HG03432 (cell line): ENCODE measurements at regions not wholly inside any gene's neighbourhood (a gene's known extent, or its start where the extent isn't known, plus 50 kb on each side); places are given as distances from the start of the nearest gene placed in this dataset.
"Not testable (repeated sequence)": the region's sequence is repeated elsewhere in the genome, so short reads cannot be mapped to it uniquely, and the experiment has no call there.

ENCODE experiments used
- ATAC-seq: cut with Tn5 transposase; IDR thresholded peaks from one replicate; pipeline ENCODE4 v1.9.1; 2021; ENCODE audit warnings: mild to moderate bottlenecking, moderate library complexity; ENCODE audit not compliant: unreplicated experiment

DNA sequence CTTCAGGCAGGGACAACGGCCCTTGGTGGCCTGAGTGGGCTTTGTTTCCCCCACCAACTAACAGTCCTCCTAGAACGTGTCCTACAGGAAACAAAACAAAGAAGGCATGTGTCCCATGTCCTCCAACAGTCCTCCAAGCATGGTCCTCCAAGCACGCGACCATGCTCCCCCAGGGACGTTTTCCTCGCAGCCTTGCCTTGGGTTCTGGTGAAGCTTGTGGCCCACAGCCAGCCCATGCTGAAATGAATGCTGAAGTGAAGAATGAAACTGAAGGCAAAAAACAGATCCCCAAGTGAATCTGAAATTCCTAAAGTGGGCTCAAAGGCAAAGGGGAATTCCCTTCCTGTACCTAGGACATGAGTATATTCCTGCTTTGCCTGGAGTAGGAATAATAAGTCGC is 176.6 kb downstream of the JCAD start:
- no peak for ATAC-seq

DNA sequence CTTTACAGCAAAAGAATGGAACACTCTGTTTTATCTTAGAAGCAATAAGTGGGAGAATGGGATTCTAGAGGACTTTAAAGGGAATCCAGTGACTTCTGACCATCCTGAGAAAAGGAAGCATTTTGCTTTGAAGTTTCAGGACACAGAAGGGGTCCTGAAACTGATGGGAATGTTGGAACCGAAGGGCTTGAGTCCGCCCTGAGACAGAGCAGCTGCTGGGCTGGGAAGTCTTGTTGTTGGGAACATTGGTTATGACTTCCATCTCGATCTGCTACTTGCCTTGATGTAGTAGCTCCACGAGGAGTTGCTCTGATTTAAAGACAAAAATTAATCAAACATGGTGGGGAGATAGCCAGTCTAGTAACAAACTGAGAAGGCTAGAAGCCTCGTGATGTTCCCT is 177.6 kb downstream of the JCAD start:
- no peak for ATAC-seq

DNA sequence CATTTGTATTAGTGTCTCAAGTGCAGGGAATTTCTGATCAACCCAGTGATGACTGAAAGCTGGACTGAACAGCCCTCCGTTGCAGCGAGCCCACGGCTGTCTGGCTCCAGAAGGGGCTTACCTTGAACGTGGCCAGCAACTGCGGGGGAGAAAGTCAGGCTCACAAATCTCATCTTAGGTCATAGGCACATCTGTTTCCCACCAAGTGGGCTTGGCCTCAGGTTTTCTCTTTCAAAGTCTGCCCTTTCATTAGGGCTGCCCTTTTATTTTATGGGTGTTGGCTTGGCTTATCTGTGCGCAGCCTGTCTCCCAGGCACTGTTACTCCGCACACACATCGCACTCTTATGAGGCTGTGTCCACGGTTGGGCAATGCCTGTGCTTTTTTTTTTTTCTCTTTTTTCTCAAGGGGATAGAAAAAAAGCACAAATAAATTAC is 178.0 kb downstream of the JCAD start:
- no peak for ATAC-seq

DNA sequence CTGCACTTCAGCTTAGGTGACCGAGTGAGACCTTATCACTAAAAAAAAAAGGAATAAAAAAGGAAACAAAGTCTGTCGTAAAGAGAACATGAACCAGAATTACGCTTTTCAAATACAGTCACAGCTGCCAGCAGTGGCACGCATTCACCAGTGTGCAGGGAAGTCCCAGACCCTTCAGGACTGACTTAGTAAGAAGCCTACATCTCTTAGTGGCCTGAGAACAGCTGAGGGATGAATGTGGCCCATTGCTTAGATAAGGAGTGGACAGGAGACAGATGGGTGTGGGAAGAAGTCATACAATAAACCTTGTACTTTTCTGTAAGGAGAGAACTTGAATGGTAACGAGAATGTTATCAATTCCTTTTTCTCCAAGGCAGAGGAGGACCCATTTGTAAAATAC is 178.5 kb downstream of the JCAD start:
- no peak for ATAC-seq

DNA sequence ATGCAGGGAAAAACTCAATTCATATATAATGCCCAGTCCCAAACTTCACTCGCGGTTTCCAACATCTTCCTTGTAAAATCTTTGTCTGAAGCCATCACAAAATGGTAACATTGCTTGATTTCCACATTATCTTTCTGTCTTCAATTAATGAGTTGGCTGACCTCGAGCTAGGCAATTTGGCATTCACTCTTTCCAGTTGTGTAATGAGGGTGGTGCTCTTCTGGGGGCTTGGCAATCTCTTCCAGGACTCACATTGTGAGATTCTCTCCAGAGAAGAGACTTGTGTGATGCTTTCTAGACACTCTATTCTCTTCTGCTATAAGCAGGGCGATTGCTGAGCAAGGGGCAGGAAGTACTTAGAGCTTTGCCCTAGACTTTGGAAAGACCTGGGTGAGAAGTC is 179.5 kb downstream of the JCAD start:
- ATAC-seq = no peak

DNA sequence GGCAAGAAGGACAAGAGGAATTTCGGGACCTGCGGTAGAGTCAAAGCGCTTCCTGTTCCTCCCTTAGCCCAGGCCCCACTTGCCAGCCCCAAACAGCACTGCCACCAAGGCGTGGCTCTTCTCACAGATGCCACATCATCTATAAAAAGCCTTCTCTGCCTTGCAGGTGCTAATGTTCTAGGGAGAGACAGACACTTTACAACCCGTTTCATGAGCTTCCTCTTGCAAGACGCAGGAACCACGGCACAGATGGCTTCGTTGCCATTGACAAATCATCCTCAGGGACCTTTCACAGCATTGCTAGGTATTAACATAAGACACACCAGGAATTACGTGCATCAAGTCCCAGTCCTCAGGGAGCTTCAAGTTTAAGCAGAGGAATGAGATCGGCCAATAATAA is 180.9 kb downstream of the JCAD start:
- no peak for ATAC-seq

DNA sequence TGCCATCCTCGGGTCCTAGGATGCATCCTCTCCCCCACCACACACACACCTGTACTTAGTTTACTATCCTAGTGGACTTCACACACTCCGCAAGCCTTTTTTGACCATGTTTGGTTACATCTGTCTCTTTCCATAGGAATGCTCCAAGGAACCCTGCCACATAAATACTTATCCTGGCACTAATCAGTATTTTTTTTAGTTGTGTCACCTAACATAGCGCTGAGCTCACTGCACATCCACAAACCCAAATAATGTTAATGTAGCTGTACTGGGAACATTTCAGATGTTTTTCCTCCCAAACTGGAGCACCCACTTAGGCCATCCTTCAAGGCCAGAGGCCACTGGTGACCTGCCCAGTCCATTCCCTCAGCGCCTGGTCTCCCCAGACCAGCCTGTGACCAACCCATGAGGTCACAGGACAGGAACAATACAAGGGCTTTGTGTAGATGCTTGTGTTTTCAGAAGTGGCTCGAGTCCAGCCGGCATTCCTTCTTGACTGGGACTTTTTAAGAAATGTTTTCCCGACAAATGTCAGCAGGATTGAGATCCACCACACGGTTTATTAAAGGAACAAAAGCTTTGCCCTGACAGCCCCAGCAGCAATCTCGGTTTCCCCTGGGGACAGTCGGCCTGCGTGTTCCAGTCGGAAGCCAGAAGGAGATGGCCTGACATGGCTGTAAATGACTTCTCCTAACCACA is 181.4 kb downstream of the JCAD start:
- ATAC-seq = no peak

DNA sequence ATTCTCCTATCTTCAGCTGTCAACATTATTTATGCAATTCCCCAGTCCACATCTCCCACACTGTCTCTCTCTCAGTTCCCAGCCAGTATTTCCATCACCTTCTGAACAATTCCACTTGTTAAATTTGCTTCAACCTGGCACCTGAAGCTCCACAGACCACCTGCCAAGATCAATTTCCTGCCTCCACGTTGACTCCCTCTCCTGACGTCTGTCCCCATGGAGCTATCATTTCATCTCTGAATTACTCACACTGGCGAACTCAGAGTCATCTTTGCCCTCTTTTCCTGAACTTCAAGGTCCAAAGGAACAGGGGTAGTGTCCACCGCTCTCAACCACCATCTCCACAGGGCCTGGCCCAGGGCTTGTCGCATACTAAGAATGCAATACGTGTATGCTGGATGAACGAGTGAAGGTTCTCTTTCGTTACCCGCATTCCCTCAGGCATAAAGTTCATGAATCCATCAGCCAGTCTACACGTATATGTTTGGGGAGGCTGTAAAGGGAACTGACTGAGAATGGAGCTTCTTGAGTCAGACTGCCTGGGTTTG is 183.3 kb downstream of the JCAD start:
- no peak for ATAC-seq

DNA sequence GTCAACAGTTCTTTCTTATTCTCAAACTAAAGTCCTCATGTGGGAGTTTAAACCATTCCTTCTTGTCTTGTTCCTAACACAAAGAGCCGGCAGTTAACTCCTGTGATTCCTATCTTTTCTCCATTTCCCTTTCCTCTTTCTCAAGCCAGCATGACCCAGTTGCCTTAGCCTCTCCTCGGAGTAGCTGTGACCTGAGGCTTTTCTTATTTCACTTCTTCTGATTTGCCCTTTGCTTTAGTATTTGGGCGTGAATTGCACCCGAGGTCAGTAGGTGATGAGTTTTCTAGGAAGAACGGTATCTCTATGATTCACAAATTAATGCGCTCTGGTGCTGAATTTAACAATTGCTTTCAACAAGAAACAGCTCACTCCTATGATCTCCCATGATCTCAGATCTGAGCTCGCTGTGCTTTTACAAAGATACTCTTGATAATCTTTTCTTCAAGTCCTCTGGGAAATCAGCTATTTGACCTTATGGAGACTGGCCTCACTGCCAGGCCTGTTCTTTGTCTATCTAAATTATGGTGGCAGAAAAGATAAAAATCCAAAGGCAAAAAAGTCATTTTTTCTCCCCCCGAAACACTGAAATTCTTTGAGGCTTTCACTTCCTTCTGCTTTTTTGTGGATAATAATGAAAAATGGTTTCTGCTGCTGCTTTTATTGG is 184.6 kb downstream of the JCAD start:
- no peak for ATAC-seq

DNA sequence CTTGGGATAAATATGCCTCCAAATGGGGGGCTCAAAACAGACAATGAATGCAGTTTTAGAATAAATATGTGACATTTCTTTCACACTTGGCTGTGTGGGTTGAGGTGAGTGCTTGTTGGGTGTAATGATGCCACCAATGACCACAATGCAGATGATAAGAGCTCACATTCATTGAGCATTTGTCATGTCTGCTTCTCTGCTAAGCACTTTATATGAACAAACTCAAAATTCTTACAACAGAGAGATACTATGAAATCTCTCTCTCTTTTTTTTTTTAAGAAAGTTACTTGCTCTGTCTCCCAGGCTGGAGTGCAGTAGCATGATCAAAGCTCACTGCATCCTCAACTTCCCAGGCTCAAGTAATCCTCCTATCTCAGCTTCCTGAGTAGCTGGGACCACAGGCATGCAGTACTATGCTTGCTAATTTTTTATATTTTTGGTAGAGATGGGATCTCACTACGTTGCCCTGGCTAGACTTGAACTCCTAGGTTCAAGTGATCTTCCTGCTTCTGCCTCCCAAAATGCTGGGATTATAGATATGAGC is 185.4 kb downstream of the JCAD start:
- no peak for ATAC-seq

DNA sequence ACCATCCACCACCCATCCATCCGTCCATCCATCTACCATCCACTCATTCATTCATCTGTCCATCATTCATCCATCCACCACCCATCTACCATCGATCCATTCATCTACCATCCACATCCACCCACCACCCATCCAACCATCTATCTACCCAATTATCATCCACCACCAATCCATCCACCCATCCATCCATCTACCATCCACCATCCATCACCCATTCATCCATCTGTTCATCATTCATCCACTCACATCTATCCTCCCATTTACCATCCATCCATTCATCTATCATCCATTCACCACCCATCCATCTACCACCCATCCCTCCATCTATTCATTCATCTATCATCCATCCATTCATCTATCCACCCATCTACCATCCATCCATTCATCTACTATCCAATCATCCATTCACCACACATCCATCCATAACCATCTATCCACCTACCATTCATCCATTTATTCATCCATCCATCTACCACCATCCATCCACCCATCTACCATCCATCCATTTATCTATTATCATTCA is 188.8 kb downstream of the JCAD start:
- ATAC-seq = no peak

DNA sequence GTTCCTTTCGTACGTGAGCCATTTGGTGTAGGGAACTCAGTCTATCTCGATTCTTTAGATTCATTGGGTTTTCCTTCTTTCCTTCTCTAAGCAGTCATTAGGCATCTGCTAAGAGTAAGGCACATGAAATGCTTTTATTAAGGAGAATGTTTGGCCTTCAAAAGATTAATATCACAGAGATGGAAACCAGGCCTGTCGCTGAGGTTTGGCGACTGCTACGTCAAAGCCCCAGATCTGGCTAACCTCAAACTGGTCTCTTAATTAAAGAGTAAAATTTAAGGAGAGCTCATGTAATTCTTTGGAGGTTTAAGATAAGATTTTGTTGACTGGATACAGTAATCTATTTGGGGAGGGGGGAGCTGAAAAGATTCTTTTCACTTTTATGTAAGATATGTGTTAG is 189.8 kb downstream of the JCAD start:
- ATAC-seq = no peak

DNA sequence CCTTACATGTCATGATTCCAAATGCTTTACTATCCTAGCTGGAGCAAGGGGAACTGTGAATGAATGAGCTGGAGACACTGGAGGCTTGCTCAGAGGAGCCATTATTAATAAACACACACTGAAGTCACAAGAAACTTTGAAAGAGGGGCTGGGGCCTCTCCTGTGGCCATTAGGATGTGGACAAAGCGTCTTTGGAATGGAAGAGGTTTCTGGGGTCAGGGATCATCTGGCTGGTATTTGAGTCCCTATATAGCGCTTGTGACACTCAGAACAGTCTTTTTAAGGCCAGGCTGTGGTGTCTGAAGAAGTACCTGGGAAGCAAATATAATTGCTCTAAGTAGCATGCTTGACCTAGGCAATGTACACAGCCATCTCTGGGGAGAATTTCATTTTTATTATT is 193.0 kb downstream of the JCAD start:
- no peak for ATAC-seq

DNA sequence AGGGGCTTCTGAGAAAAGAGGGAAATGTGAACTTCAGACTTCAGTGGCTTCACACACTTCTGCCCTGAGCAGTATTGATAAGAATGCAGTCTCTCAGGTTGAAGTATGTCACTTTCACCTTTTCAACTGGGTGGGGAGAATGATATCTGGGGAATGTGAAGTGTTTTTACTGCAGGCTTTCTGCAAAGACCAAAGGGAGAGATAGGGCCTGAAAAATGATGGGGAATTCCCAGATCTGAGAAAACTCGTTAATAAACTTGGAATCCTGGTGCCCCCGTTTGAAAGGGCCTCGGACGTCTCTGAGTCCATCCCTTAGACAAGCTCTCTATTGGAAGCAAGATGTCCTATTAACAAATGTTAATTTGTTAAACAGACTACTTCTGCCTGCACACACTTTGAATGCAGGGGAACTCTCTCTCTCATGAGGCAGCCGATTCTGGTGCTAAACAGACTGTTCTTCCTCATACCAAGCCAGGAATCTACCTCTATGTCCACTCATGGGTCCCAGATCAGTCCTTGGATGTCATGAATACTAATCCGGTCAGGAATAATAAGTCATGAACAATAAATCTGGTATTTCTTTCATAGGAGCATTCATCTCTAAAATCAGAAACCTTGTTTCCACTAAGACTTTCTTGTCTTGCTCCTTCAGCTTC is 193.6 kb downstream of the JCAD start:
- no peak for ATAC-seq

DNA sequence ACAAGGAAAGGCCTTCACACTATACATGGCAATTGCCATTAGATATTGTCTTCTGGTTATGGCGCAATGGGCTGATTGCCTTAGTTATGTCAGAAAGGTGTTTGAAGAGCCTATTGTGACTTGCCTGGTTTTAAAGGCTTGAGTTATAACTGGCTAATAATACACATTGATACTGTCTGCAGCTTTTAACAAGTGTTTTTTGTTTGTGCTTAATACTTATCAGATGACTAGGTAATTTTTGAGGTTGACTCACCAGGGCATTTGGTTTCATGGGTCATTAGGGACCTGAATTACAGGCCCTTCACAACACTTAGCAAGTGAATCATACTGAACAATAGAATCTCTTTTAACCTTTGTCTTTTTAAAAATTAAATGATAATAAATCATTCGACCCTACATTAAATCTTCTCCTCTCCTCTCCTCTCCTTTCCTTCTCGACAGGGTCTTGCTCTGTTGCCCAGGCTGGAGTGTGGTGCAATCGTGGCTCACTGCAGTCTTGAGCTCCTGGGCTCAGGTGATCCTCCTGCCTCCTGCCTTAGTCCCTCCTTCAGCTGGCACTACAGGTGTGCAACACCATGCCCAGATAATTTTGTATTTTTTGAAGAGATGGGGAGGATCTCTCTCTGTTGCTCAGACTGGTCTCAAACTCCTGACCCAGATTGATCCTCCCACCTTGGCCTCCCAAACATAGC is 196.3 kb downstream of the JCAD start:
- ATAC-seq = no peak

DNA sequence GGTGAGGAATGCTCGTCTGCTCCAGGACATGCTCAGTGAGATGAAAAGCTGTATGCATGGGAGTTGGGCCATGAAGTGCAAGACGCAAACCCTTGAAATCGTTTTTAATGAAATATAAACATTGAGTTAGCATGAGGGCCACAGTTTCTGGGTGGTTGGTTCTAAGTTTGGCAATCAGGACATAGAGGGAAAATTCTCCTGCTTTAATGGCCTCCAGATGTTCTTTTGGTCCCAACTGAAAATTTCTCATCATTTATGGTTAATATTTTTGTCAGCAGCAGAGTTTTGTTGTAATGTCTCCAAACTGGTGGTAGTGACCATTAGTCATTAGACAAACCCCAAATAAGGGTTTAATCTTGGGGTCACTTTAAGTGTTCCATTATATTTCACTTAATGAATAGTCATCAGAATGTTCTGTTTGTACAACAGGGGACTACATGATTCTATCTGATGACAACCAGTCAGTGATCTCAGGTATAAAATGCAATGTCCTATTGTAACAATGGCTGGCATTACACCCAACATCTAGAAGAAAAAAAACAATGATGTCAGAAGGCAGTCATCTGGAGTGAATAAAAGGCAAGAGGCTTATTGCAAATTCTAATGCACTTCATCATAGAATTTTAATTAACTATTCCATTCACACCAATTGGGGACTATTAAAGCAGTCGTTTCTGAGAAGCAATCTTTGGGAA is 197.4 kb downstream of the JCAD start:
- ATAC-seq = no peak

DNA sequence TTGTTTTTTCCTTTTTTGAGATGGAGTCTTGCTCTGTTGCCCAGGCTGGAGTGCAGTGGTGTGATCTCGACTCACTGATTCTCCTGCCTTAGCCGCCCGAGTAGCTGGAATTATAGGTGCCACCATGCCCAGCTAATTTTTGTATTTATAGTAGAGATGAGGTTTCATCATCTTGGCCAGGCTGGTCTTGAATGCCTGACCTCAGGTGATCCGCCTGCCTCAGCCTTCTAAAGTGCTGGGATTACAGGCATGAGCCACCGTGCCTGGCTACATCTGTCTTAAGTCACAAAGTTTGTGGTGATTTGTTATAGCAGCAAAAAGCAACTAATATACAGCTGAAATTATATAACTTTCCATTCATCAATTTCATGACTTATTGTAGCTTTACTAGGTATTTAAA is 198.2 kb downstream of the JCAD start:
- not testable (repeated sequence) for ATAC-seq

DNA sequence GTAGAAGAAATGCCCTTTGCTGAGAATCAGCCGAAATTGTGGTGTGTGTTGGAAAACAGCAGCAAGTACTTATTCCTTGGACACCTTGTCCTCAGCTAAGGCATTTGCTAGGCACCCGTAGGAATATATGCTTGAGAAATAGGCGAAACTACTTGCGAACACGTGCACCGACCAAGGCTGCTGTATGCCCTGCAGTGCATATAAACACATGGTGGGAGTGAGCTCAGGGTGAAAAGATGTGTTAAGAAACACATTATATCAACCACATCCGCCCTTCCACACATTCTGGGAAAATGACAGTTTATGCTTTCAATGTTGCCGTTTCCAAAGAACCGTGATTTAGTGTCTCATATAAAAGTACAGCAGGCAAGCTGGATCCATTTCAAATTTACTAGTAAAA is 199.2 kb downstream of the JCAD start:
- no peak for ATAC-seq

DNA sequence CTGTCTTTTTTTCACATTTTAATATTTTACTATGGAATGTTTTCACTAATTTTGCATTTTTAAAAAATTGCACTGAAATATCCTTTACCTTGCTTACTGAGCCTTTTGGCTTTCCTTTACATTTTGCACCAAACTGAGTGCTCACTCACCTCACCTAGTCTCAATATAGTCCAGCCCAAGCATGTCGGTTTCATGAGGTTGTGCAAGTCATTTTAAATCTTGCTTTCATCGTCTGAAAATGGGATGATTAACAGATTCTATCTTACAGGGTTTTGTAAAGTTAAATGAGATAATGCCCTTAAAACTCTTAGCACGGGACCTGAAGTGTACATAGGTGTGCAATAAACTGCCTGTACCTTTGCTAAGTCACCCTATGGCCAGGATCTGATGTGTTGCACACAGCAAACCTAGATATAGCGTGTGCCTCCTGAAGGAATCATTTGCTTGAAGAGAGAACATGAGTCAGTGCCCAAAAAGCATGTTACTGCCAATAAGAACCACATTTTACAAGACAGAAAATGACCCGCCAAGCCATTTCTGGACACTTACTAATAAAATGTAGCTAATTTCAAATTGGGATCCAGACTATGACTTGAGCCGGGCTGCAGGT is 199.8 kb downstream of the JCAD start:
- ATAC-seq = no peak

DNA sequence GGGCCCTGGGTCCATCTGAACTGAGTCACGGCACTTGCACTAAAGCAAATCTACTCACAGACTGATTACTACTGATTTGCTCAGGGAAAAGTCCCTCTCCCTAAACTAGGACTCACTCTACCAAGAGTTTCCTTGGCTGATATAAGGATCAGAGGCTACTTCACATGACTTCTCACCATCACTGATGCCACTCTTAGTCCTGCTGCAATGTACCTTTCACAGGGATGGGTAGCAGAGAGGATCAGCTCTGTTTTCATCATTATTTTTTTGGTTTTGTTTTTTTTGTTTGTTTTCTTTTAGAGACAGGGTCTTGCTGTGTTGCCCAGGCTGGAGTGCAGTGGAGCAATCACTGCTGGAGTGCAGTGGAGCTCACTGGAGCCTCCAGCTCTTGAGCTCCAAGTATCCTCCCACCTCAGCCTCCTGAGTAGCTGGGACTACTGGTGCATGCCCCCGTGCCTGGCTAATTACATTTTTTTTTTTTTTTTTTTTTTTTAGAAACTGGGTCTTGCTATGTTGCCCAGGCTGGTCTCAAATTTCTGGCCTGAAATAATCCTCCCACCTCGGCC is 200.6 kb downstream of the JCAD start:
- no peak for ATAC-seq
